Kidney (tissue), 13 donors: ENCODE measurements at regions not wholly inside any gene's neighbourhood (a gene's known extent, or its start where the extent isn't known, plus 50 kb on each side); places are given as distances from the start of the nearest gene placed in this dataset.

Experiments
- DNase-seq, 5 donors: peaks; one replicate each; pipeline ENCODE4 v3.0.0-alpha.2; 2013 to 2020
- FAIRE-seq: peaks from 2 replicates; lab custom pipeline; 2012; peaks lifted over from hg19 to GRCh38; lab: Jason Lieb, UNC
- H3K27ac ChIP-seq, 2 donors: one replicate each; pipeline ENCODE4 v1.7.0; 2013; ENCODE audit warnings: low read depth in 2 of 2, low read length in 2 of 2, inconsistent platforms in 1 of 2
- H3K27me3 ChIP-seq: one replicate; pipeline ENCODE4 v1.7.1; 2013; ENCODE audit warnings: low read length, inconsistent platforms; ENCODE audit not compliant: control insufficient read depth, insufficient read depth
- H3K36me3 ChIP-seq, 3 donors: one replicate each; pipeline versions ENCODE4 v1.7.0 to v1.7.1; 2013; ENCODE audit warnings: low read length in 3 of 3, control low read depth in 1 of 3, inconsistent platforms in 1 of 3; ENCODE audit not compliant: insufficient read depth in 3 of 3, control insufficient read depth in 2 of 3
- H3K4me1 ChIP-seq, 3 donors: one replicate each; pipeline versions ENCODE4 v1.7.0 to v1.7.1; 2013; ENCODE audit warnings: low read length in 3 of 3, inconsistent platforms in 1 of 3, low read depth in 1 of 3; ENCODE audit not compliant: control insufficient read depth in 2 of 3, insufficient read depth in 2 of 3
- H3K4me3 ChIP-seq, 3 donors: one replicate each; pipeline versions ENCODE4 v1.7.0 to v1.8.1; 2013; ENCODE audit warnings: low read length in 3 of 3, control low read depth in 1 of 3, inconsistent platforms in 1 of 3
- H3K9ac ChIP-seq, 3 donors: one replicate each; pipeline versions ENCODE4 v1.7.0 to v1.7.1; 2013; ENCODE audit warnings: low read length in 3 of 3, control low read depth in 1 of 3, inconsistent platforms in 1 of 3
- H3K9me3 ChIP-seq, 3 donors: one replicate each; pipeline versions ENCODE4 v1.7.0 to v1.7.1; 2013; ENCODE audit warnings: low read length in 3 of 3, control low read depth in 1 of 3, inconsistent platforms in 1 of 3; ENCODE audit not compliant: control insufficient read depth in 2 of 3, insufficient read depth in 1 of 3
- CTCF ChIP-seq: IDR thresholded peaks from 3 replicates; pipeline ENCODE4 v1.5.1; 2012; ENCODE audit warnings: mild to moderate bottlenecking, moderate library complexity, borderline replicate concordance; ENCODE audit not compliant: insufficient read depth; ENCODE audit errors: extremely low read depth
- intact Hi-C: fragments of 100-400 bp; cut with DNase I; formaldehyde crosslinking; loops from one replicate; pipeline ENCODE4 v1.11.1; 2022
- donor health status: control.
- donor health status: control.
- donor health status: control.
- donor health status: control.
- donor health status: control.
- donor health status: DM: yes; HTN: yes; CAD: no.
- donor health status: Normal renal cell carcinoma (clear cell type).

DNA sequence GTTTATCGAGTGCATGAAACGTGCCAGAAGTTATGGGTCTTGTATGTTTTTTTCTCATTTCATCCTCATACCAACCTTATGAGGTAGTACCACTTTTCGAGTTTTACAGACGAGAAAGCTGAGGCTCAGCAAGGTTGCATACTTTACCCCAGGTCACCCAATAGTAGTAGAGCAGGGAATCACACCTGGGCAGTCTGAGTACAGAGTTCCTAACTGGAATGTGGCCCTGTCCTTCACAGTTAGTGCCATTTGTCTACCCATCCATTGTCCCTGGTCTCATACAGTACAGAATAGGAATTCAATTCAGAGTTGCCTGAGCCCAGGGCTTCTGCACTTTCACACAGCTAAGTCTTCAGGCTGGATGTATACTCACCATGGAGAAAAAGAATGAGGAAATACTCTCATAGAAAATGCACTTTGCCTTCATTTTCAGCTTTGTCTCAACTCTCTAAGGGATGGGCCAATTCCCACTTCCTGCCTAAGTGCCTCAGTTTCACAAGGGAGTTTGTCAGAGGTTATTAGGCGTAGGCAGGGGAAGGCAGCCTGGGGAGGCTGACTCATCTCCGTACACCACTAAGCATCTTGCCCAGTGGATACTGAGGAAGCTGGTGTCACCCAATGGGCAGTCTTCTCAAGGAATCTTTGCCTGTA lies 93.2 kb downstream of the TMEM212 start:
- Histone ChIP-seq H3K4me1 (no peaks in the 10 kb centered on the region), H3K9me3 (no peaks in the 10 kb centered on the region), H3K27me3 (no peaks in the 10 kb centered on the region), H3K4me3 (no peak overlapping the region), H3K27ac (no peak overlapping the region), H3K36me3 (no peaks in the 10 kb centered on the region), H3K9ac (no peak overlapping the region)
- TF ChIP-seq CTCF: no peak
- intact Hi-C loops: no loop called here
- no peak for FAIRE-seq
- DNase-seq: no peak

DNA sequence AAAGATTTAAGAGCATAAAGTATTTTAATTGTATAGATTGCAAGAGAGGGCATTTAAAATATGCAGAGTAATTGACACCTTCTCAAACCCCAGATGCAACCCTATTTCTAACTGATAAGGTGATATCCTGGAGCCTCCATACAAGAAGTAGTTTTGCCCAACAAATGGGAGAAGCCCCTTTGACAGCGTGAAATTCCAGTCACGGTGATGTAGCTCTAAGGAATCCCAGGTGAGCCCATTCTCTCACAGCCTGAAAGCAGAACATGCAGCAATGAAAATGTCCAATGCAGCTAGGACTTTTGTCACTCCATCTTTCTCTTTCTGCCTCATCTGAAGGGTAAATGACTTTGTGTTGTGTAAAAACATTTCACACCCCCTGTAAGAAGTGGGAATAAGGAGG lies 96.4 kb downstream of the TMEM212 start:
- Histone ChIP-seq H3K4me1 (peaks cover 0 to 4% (median 2%) of the 10 kb centered on the region in 3 donors), H3K9me3 (no peaks in the 10 kb centered on the region), H3K9ac (no peak overlapping the region), H3K36me3 (no peaks in the 10 kb centered on the region), H3K27ac (no peak overlapping the region), H3K4me3 (no peak overlapping the region), H3K27me3 (no peaks in the 10 kb centered on the region)
- FAIRE-seq (no peak), DNase-seq (peak in 2 of 5 donors; percentile 30 to 57)
- intact Hi-C loops: no loop called here
- TF ChIP-seq CTCF: no peak

DNA sequence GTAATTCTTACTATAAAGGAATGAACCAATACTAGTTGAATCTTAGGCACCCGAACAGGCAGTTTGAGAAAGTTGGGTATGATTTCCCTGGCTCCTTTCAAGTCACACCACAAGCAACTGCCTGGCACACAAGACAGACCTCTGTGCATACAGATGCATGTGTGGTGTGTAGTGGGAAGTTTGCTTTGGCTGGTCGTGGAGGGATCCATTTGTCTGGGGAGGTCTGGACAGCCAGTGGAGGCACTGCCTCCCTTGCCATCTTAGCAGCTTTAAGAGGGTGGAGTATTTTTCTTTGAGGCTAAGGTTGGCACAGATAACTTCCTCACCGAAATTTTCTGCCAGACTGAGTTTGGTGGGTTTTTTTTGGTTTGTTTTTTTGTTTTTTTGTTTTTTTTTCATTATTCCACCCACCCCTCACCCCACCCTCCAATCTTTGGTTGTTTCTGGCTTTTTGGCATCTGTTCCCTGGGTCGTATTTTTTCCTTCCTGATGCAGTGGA lies 97.1 kb downstream of the TMEM212 start:
- Histone ChIP-seq H3K27me3 (no peaks in the 10 kb centered on the region), H3K9me3 (no peaks in the 10 kb centered on the region), H3K27ac (no peak overlapping the region), H3K4me1 (peaks cover 0 to 4% (median 2%) of the 10 kb centered on the region in 3 donors), H3K4me3 (no peak overlapping the region), H3K36me3 (no peaks in the 10 kb centered on the region), H3K9ac (no peak overlapping the region)
- DNase-seq (no peak), FAIRE-seq (no peak)
- no peak for TF ChIP-seq CTCF
- intact Hi-C loops: no loop called here
